ENCODE measurements at regions not wholly inside any gene's neighbourhood (a gene's known extent, or its start where the extent isn't known, plus 50 kb on each side); places are given as distances from the start of the nearest gene placed in this dataset.

- peak; percentile 44 for DNase-seq (ENCODE audit: low read depth)
Observed at GRCh38 chr3:194769020-194769643, 83.4 kb downstream of the FAM43A start.

GRCh38 chr3:194772241-194773000 is 86.7 kb downstream of the FAM43A start:
- DNase-seq (ENCODE audit: low read depth): no peak

GRCh38 chr3:194773216-194773615 is 87.5 kb downstream of the FAM43A start:
- DNase-seq (ENCODE audit: low read depth): no peak

GRCh38 chr3:194773771-194774455 is 88.2 kb downstream of the FAM43A start:
- peak; percentile 21 for DNase-seq (ENCODE audit: low read depth)

- no peak for DNase-seq (ENCODE audit: low read depth)
Observed at GRCh38 chr3:194775266-194775665, 89.6 kb downstream of the FAM43A start.

- no peak for DNase-seq (ENCODE audit: low read depth)
Observed at GRCh38 chr3:194775731-194776130, 90.0 kb downstream of the FAM43A start.

- DNase-seq (ENCODE audit: low read depth): no peak
Observed at GRCh38 chr3:194777729-194778128, 92.0 kb downstream of the FAM43A start.

GRCh38 chr3:194779729-194780224 is 94.1 kb downstream of the FAM43A start:
- DNase-seq (ENCODE audit: low read depth): no peak

- no peak for DNase-seq (ENCODE audit: low read depth)
Observed at GRCh38 chr3:194780706-194781105, 95.0 kb downstream of the FAM43A start.

- DNase-seq (ENCODE audit: low read depth): no peak
Observed at GRCh38 chr3:194781617-194782016, 95.9 kb downstream of the FAM43A start.

- no peak for DNase-seq (ENCODE audit: low read depth)
Observed at GRCh38 chr3:194782698-194783404, 97.2 kb downstream of the FAM43A start.

- no peak for DNase-seq (ENCODE audit: low read depth)
Observed at GRCh38 chr3:194784361-194784760, 98.7 kb downstream of the FAM43A start.

- DNase-seq (ENCODE audit: low read depth): no peak
Observed at GRCh38 chr3:194785315-194785714, 99.6 kb downstream of the FAM43A start.

- no peak for DNase-seq (ENCODE audit: low read depth)
Observed at GRCh38 chr3:194787072-194787471, 101.4 kb downstream of the FAM43A start.

- no peak for DNase-seq (ENCODE audit: low read depth)
Observed at GRCh38 chr3:194787650-194788049, 102.0 kb downstream of the FAM43A start.

GRCh38 chr3:194792368-194792767 is 106.7 kb downstream of the FAM43A start:
- DNase-seq (ENCODE audit: low read depth): no peak

- DNase-seq (ENCODE audit: low read depth): no peak
Observed at GRCh38 chr3:194797555-194798250, 112.0 kb downstream of the FAM43A start.

- no peak for DNase-seq (ENCODE audit: low read depth)
Observed at GRCh38 chr3:194798486-194798885, 112.8 kb downstream of the FAM43A start.

GRCh38 chr3:194800002-194800401 is 114.3 kb downstream of the FAM43A start:
- no peak for DNase-seq (ENCODE audit: low read depth)

GRCh38 chr3:194801461-194802432 is 116.1 kb downstream of the FAM43A start:
- DNase-seq (ENCODE audit: low read depth): no peak
